DOHH2 (cell line): ENCODE measurements at regions not wholly inside any gene's neighbourhood (a gene's known extent, or its start where the extent isn't known, plus 50 kb on each side); places are given as distances from the start of the nearest gene placed in this dataset.

Experiments used
- CTCF ChIP-seq: fragments of 200-600 bp; sonication (generic); IDR thresholded peaks from one replicate; pipeline ENCODE4 v1.5.1; 2014; ENCODE audit warnings: antibody characterized with exemption, mild to moderate bottlenecking, low read depth, low read length; ENCODE audit not compliant: poor library complexity, severe bottlenecking
- EZH2phosphoT487 ChIP-seq: fragments of 200-600 bp; sonication (generic); IDR thresholded peaks from 2 replicates; pipeline ENCODE4 v1.6.1; 2017; ENCODE audit warnings: borderline replicate concordance, mild to moderate bottlenecking, antibody characterized with exemption, low read length, moderate library complexity, mixed read lengths

- TF ChIP-seq CTCF (no peak), EZH2phosphoT487 (no peak)
These were observed 140.6 kb upstream of the TENM3 start for GRCh38 chr4:182102576-182102975.
